ENCODE measurements at regions not wholly inside any gene's neighbourhood (a gene's known extent, or its start where the extent isn't known, plus 50 kb on each side); places are given as distances from the start of the nearest gene placed in this dataset.

DNA sequence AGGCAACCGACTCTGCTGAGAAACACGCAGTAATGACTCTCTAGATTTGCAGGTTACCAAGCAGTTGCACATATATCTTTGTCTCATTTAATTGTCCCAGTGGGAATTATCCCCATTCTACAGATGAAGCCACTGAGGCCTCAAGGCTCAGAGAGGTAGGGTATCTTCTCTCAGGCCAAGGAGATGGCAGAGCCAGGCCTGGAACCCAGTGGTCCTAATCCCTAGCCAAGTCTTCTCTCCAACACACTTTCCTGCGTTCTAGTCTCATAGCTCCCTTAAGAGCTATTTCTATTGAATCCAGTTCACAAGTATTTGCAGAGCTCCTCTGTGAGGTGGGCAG, 181.3 kb upstream of the BCOR start:
- TF ChIP-seq, protein P1, sequence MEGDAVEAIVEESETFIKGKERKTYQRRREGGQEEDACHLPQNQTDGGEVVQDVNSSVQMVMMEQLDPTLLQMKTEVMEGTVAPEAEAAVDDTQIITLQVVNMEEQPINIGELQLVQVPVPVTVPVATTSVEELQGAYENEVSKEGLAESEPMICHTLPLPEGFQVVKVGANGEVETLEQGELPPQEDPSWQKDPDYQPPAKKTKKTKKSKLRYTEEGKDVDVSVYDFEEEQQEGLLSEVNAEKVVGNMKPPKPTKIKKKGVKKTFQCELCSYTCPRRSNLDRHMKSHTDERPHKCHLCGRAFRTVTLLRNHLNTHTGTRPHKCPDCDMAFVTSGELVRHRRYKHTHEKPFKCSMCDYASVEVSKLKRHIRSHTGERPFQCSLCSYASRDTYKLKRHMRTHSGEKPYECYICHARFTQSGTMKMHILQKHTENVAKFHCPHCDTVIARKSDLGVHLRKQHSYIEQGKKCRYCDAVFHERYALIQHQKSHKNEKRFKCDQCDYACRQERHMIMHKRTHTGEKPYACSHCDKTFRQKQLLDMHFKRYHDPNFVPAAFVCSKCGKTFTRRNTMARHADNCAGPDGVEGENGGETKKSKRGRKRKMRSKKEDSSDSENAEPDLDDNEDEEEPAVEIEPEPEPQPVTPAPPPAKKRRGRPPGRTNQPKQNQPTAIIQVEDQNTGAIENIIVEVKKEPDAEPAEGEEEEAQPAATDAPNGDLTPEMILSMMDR (IDR thresholded peaks at IDR 0.05), result no peak
- no peak for TF ChIP-seq POLR2A (IDR thresholded peaks at IDR 0.05)

Data from testis (tissue), 2 donors.